ENCODE measurements at regions not wholly inside any gene's neighbourhood (a gene's known extent, or its start where the extent isn't known, plus 50 kb on each side); places are given as distances from the start of the nearest gene placed in this dataset.

- TF ChIP-seq CTCF (IDR thresholded peaks at IDR 0.05) = no peak
- TF ChIP-seq EP300 (IDR thresholded peaks at IDR 0.05) = no peak
- no peak for TF ChIP-seq POLR2A (IDR thresholded peaks at IDR 0.05)
Observed at GRCh38 chrX:140360284-140360683, 144.6 kb downstream of the SOX3 start.
